Right lobe of liver (tissue), 4 donors: ENCODE measurements at regions not wholly inside any gene's neighbourhood (a gene's known extent, or its start where the extent isn't known, plus 50 kb on each side); places are given as distances from the start of the nearest gene placed in this dataset.

Experiments used
- POLR2A ChIP-seq: fragments of 450-650 bp; IDR thresholded peaks from one replicate; pipeline ENCODE4 v1.6.1; 2017; ENCODE audit warnings: antibody characterized with exemption, mild to moderate bottlenecking
- TF ChIP-seq, protein P1 (sequence below), 4 donors: fragments of 200-600 bp in 3 of 4; fragments of 450-650 bp in 1 of 4; IDR thresholded peaks; one replicate each; pipeline versions ENCODE4 v1.5.1 to v1.8.0; 2016 to 2022; ENCODE audit warnings: antibody characterized with exemption in 4 of 4, mild to moderate bottlenecking in 2 of 4
- donor health status: DM: no; HTN: no; CAD: no.
- donor health status: DM: no; HTN: no; CAD: no.
- donor health status: DM: no; HTN: yes; CAD: no.

- TF ChIP-seq POLR2A, result no peak
- TF ChIP-seq, protein P1, sequence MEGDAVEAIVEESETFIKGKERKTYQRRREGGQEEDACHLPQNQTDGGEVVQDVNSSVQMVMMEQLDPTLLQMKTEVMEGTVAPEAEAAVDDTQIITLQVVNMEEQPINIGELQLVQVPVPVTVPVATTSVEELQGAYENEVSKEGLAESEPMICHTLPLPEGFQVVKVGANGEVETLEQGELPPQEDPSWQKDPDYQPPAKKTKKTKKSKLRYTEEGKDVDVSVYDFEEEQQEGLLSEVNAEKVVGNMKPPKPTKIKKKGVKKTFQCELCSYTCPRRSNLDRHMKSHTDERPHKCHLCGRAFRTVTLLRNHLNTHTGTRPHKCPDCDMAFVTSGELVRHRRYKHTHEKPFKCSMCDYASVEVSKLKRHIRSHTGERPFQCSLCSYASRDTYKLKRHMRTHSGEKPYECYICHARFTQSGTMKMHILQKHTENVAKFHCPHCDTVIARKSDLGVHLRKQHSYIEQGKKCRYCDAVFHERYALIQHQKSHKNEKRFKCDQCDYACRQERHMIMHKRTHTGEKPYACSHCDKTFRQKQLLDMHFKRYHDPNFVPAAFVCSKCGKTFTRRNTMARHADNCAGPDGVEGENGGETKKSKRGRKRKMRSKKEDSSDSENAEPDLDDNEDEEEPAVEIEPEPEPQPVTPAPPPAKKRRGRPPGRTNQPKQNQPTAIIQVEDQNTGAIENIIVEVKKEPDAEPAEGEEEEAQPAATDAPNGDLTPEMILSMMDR (IDR thresholded peaks at IDR 0.05), result no peak
Measured at GRCh38 chr2:239864247-239865058, 160.7 kb downstream of the NDUFA10 start.
